Activated CD8-positive, alpha-beta memory T cell treated with anti-CD3 and anti-CD28 coated beads for 36 hours (primary cell): ENCODE measurements at regions not wholly inside any gene's neighbourhood (a gene's known extent, or its start where the extent isn't known, plus 50 kb on each side); places are given as distances from the start of the nearest gene placed in this dataset.

ENCODE experiments used
- CTCF ChIA-PET: fragments of 350-600 bp; sonication (Branson Sonifier 250); formaldehyde crosslinking; loops from one replicate; lab custom pipeline; 2021; ENCODE audit warnings: antibody characterized with exemption; lab: Charles Lee
- POLR2A ChIA-PET: fragments of 350-600 bp; sonication (Branson Sonifier 250); formaldehyde crosslinking; loops from one replicate; lab custom pipeline; 2021; ENCODE audit warnings: antibody characterized with exemption; lab: Charles Lee

DNA sequence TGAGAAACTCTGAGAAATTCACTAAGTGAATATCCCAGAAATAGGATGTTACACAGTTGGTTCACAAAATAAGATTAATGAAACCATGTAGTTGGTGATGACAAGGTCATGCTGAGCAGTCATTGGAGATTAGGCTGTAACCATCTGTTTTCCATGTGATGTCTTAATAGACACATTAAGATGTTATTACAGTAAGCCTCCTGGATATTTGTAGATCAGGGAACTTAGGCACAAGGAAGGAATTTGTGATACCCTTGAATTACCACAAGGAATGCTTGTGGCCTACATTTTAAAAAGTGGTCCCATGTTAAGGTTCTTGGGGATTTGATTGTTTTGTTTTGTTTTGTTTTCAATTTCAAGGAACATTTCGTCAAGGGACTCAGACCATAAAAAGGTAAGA, 185.6 kb upstream of the BANK1 start:
- POLR2A ChIA-PET, result no interaction called here
- CTCF ChIA-PET, result no interaction called here

DNA sequence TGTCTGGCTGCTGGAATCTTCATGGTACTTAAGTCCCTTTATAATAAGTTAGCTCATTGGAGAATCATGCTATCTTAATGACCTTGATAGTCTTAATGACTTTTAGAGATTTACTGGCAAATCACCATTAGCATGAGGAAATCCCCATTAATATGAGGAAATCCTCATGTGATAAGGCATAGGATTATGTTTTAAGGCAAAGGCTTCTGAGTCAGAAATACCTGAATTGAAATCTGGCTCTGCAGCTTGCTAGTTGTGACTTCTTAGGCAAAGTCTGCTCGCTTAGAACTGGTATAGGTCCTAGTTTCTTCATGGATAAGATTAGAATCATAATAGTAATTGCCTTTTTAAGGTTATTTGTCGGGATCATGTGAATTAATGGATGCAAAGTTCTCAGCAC, 190.2 kb upstream of the BANK1 start:
- ChIA-PET CTCF (no interaction called here), POLR2A (no interaction called here)

DNA sequence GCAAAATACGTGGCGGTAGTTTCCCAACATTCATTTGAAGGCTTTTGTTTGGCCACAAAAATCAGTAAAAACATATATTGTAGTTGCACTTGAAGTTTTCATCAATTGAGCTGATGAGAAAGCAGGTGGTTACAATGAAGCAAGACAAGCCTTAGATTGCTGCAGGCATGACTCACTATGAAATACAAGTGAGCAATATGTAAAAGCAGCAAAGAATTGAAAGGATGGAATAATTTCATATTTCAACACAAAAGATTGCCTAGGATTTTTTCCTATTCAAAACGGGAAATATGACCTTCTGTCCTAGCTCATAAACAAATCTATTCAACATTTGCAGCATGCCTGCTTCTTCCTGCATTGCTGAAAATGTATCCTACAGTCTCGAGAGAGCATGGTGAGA, 190.9 kb upstream of the BANK1 start:
- ChIA-PET POLR2A (no interaction called here), CTCF (no interaction called here)

DNA sequence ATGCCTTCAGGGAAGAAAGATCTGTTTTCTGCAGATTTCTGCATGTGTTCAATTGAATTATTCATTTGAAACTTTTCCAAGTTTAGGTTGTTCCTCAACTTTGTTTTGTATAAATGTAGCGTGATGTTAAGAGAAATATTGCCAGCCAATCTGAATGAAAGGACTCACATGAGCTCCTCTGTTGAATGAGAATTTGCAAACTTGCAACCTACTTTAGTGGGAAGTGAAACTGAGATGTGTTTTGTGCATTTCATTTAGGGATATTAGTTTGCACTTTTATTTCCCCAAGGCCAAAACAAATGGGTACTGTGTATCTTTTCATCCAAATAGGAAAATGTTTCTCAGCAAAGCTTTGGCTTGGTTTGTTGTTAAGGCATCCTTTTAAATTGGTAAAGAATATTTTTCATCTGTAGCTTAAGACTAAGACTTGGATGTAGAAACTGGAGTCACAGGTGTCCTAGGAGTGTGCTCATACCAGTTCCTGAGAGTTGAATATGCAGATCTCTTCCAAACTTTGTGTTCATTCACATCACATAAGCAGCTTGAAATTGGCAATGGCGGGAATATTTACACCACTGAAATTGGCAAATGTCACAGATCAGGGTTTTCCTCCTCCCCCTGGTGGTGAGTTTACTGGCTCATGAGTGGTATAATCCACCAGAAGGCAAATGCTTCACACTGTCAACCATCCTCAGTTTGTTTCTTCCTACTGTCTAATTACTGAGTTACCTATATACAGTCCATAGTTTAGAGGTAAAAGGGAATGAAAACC, 193.6 kb upstream of the BANK1 start:
- ChIA-PET POLR2A (no interaction called here), CTCF (no interaction called here)

DNA sequence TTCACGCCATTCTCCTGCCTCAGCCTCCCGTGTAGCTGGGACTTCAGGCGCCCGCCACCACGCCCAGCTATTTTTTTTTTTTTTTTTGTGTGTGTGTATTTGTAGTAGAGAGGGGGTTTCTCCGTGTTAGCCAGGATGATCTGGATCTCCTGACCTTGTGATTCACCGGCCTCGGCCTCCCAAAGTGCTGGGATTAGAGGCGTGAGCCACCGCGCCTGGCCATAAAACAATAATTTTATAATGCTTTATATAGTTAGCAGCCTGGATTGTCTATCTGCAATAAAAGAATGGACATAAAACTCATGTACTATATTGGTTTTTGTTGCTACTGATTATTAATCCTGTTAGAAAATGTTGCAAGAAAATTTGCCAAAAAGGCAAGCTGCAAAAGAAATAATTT, 195.9 kb upstream of the BANK1 start:
- POLR2A ChIA-PET, result no interaction called here
- CTCF ChIA-PET, result no interaction called here

DNA sequence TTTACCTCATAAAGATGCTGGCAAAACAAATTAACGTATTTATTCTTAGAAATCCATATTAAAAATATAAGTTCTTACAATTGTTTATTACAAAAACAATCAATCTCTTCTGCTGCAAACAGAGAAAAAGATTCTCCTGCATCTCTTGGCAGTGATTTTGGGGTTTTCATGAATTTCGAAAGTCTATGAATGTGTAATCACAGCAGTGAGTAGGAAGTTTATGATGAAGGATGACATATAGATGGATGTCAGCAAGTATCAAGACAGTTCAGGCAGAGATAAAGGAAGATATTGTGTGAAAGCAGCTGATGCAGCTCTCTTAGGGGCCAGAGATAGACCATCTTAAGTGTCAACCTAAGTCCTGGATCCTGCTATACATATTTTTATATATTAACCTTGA, 196.9 kb upstream of the BANK1 start:
- CTCF ChIA-PET, result no interaction called here

DNA sequence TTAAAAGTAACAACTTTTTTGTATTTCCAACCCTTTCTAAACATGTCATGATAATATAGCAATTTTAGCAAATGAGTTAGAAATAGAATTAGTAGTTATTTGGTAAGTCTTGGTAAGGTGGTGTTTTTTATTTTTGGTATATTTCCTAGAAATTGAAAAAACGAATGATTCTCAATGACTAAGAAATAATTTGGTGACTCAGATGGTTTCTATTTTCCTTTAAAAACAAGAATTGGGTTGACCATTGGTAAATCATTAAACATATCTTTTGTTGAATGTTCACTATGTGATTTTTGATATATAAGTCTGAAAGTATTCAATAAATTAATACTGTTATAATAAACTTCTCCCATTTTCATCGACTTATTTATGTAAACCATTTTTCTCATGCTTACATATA, 206.2 kb upstream of the BANK1 start:
- POLR2A ChIA-PET, result no interaction called here
- CTCF ChIA-PET, result interaction anchor here (0.7 kb wide), 1 partner anchor 170 kb away, joined by 3 read pairs; no protein-coding TSS in a partner anchor

More for the DNA sequence above, 196.9 kb upstream of the BANK1 start:
- POLR2A ChIA-PET, result no interaction called here

DNA sequence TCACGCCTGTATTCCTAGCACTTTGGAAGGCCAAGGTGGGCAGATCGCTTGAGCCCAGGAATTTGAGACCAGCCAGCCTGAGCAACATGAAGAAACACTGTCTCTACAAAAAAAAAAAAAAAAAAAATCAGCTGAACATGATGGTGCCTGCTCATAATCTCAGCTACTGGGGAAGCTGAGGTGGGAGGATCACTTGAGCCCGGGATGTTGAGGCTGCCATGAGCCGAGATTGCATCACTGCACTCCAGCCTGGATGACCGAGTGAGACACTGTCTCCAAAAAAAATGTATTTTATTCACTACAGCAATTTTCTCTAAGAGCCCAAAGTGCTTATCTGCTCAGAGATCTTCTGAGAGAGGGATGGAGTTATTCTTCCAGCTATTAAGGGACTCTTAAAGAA, 215.8 kb upstream of the PPP3CA start:
- ChIA-PET CTCF (no interaction called here), POLR2A (no interaction called here)

DNA sequence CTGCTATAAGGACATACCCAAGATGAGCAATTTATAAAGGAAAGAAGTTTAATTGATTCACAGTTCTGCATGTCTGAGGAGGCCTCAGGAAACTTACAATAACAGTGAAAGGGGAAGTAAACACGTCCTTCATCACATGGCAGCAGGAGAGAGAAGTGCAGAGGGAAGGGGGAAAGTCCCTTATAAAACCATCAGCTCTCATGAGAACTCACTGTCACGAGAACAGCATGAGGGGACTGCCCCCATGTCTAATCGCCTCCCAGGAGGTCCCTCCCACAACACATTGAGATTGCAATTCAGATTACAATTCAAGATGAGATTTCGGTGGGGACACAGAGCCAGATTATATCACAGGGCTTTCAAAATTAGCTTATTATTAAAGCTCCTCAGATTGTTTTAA, 209.5 kb upstream of the PPP3CA start:
- CTCF ChIA-PET, result no interaction called here
- POLR2A ChIA-PET, result no interaction called here

DNA sequence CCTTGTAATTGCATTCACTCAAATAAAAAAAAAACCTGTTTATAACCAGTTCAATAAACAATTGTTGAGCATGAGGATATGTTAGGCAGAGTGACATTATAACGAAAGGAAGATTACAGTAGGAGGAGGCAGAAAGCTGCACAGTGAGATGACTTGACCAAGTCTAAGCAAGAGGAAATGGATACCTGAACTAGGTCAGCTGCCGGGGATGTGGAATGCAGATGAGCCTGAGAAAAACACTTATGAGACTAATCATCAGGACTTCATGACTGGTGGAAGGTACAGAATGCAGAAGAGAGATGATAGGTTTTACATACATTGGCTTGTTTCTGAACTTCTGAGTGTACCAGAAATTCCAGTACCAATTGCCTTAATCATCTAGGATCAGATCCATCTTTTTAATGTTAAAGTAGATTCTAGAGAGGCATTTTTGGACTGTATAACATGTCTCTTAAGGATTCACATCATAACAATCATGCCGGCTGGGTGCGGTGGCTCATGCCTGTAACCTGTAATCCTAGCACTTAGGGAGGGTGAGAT, 208.1 kb upstream of the PPP3CA start:
- CTCF ChIA-PET, result no interaction called here
- POLR2A ChIA-PET, result no interaction called here

DNA sequence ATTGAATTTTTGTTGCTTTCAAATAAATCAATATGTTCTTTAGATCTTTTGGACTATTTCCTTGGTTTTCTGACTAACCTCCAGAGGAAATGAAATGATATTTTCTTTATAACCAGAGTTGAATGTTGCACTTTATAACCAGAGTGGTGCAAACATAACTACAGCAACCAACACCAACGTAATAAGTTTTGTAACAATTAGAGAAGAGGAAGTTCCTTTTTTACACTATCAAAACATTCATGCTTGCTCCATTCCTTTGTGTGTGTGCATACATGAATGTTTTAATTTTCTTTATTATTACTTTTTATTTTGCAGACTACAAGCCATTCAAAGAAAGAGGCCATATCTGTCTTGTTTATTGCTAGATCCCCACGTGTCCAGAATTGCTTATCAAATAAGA, 193.0 kb upstream of the PPP3CA start:
- ChIA-PET CTCF (no interaction called here), POLR2A (no interaction called here)

DNA sequence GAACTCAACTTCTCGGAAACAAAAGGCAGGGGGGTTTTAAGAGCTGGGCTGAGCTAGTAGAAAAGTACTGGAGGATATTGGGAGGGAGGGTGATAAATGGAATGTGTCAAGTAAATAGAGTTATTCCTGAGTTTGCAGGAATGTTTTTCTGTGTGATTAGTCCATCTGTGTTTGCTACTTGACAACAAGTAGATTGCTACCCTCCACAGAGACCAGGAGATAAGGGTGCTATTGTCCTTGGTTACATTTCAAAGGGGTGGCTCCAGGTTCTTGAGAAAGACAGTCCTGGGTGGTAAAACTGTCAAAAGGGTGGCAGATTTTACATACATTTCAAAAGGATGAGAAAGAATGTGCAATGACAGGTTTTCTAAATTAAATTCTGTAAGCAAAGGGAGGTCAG, 181.2 kb upstream of the PPP3CA start:
- ChIA-PET POLR2A (no interaction called here), CTCF (no interaction called here)

DNA sequence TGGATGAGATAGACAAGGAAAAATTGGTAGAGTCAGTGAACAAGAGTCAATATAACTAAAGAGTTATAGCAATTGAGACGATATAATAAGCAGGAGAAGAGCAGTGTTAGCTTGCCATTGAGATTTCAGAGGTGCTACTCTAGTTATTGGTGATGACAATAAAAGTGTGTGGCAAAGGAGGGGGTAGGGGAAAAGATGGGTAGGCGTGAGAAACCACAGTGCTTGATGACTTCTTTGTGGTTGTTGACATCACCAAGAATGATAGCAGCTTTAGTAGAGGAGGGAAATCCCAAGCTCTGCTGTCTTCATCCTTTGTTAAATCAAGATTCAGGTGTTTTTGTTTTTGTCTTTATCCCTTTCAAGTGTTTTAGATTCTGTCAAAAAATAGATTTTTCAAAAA, 179.9 kb upstream of the PPP3CA start:
- CTCF ChIA-PET, result interaction anchor here (0.9 to 1.1 kb wide), 2 partner anchors 10 to 371 kb away, joined by 3 to 4 read pairs; no protein-coding TSS in a partner anchor

DNA sequence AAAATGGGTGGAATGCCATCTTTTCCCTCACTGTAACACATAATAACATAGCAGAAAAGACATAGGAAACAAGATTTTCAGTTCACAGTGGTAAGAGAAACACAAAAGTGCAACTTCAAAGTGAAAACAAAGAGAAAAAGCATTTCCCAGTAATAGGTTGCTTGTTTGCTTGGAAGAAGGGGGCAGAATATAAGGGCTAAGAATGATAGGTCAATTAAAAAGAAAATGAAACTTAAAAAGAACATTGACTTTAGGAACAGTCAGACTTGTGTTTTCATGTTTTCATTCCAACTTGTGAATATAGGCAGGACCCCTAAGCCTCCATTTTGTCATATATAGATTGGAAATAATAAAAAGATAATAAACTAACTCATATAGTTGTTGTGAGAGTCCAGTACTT, 168.2 kb upstream of the PPP3CA start:
- ChIA-PET POLR2A (no interaction called here), CTCF (no interaction called here)

More for the DNA sequence above, 179.9 kb upstream of the PPP3CA start:
- POLR2A ChIA-PET, result interaction anchor here (0.9 to 1.0 kb wide), 2 partner anchors 127 to 179 kb away, joined by 3 to 5 read pairs; no protein-coding TSS in a partner anchor

DNA sequence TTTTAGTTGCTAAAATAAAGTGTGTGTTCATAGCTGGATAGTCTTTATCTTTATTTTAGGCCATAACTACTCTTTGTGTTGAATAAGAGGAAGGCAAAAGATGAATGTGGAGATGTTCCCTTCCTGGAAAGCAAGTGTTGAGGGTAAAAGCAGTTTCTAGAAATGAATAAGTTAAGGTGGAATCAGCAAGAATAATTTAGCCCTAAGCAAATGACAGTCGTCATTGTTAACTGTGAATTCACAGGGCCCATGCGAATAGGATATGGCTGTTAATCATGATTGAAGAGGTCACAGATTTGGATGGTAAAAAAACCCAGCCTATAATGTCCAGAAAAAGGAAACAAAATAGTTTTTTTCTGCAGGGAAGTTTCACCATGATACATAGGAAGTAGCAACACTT, 167.8 kb upstream of the PPP3CA start:
- CTCF ChIA-PET, result no interaction called here
- POLR2A ChIA-PET, result no interaction called here

DNA sequence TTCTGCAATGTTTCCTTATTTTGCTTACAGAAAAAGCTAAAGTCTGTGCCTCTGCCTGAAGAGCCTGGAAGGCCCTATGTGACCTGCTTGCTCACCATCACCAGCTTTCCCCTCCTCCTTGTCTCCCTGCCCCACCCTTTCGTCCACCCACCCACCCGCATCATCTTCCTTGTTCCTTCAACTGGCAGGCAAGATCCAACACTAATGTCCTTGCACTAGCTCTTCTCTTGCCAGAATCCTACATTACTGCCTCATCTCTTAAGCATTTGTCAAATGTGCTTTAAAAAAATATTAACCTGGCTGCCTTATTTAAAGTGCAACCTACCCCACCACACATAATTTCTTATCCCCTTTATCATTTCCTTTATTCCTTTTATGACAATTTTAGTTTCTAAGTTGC, 165.1 kb upstream of the PPP3CA start:
- ChIA-PET POLR2A (no interaction called here), CTCF (no interaction called here)

DNA sequence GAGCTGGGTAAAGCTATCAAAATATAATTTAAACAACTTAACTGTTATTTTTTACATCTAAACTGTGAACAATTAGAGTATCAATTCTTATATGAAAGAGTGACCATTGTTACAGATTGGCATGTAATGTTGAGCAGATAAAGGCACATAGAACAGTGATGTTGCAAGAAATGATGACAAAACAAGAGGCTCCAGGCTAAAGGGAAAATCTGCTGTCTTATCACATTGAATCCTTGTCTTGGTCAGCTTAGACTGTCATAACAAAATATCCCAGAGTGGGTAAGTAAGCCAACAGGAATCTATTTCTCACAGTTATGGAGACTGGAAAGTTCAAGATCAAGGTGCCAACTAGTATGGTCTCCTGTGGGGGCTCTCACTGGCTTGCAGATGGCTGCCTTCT, 154.1 kb upstream of the PPP3CA start:
- CTCF ChIA-PET, result no interaction called here
- POLR2A ChIA-PET, result no interaction called here

DNA sequence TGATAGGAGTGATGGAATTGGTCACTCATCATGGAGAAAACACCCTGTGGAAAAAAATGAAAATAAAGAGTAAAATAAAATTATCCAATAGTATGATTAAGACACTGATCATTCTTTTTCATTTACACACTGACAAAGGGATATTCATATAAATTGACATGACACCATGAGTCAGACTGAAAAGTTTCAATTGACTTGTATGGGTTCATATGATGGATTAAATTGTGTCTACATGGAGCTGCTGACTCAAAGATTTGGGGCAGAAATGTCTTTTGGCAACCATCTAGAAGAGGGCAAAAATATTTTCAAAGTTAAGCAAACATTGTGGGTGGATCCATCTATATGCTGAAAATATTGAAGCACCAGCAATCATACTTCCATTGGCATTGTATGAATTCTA, 153.4 kb upstream of the PPP3CA start:
- ChIA-PET POLR2A (no interaction called here), CTCF (no interaction called here)

DNA sequence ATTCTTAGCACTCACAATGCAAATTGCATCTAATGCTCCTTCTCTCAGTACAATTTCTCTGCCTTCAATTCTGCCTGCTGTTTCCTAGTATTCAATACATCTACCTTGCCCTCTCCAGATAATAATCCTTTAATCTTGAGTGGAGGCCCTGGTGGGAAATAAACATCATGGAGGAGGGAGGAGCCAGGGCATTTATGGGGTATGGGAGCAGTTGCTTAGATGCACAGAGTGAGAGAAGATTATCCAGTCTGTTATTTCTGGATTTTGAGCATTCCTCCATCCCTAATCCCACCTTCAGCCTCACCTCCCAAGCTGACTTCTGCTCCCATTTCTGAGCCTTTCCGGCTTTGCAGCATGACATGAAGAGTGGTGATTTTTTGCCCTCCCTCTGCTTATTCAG, 127.9 kb upstream of the PPP3CA start:
- ChIA-PET POLR2A (no interaction called here), CTCF (no interaction called here)

DNA sequence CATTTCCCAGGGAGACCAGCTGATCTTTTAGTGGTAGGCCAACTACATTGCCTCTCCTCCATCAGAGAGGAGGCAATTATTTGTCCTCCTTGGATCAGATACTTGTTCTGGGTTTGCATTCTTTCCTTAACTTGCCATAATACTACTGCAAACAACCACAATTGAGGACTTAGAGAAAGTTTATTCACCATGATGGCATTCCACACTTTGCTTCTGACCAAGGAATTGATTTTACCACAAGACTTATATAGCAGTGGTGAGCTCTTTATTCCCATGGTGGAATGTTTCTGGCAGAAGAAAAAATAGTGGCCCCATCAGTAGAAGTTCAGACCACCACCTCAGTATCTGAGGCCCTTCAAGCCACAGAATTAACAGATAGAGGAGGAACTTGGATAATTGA, 123.9 kb upstream of the PPP3CA start:
- POLR2A ChIA-PET, result no interaction called here
- CTCF ChIA-PET, result no interaction called here

DNA sequence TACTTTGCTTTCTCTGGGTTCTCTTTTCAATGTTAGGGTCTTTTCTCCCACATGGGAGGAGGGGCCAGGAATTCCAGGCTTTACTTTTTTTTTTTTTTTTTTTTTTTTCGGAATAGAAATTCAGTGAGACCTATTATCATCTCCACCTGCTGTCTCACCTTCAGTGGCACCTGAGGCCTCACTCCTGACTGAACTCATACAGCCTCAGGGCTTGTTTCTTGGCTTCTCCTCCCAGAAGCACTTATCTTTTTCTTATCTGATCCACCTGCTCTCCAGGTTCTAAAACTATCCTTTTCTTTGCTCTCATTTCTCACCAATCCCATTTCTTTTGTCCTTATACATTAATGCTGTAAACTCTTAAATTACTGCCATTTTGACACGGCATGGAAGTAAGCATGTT, 117.3 kb upstream of the PPP3CA start:
- ChIA-PET CTCF (no interaction called here), POLR2A (no interaction called here)
